ENCODE measurements at regions not wholly inside any gene's neighbourhood (a gene's known extent, or its start where the extent isn't known, plus 50 kb on each side); places are given as distances from the start of the nearest gene placed in this dataset.

DNA sequence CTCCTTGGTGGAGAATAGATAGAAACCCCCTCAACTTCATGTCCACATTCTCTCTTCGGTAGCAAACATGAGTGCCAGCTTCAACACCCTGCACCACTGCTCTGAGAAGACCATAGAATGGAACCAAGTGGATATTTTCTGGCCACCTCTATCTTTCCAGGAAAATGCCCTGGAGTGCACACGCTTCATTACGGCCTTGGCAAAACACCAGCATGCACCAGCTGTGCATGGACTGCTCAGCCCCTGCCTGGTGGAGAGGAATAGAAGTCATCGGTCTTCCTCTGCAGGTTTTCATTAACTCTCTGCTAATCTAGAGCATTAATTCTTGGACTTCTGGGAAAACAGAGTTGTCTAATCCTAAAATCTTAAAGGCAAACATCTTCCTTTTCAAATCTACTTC lies 211.6 kb upstream of the TMEM161B start:
- 95 to 100% methylated on average over 4 of the region's 4 CpGs for WGBS, 2 experiments
- no peak overlapping the region for H3K4me3 ChIP-seq (ENCODE audit: insufficient read depth, low read depth, low read length)
- no peak overlapping the region for H3K27ac ChIP-seq (ENCODE audit: insufficient read depth, low read depth, low read length, poor library complexity, severe bottlenecking)
- no peaks in the 10 kb centered on the region for H3K4me1 ChIP-seq (ENCODE audit: control insufficient read depth, insufficient read depth, low read length)
- no peaks in the 10 kb centered on the region for H3K36me3 ChIP-seq (ENCODE audit: control insufficient read depth, insufficient read depth, low read length)
- no peaks in the 10 kb centered on the region for H3K9me3 ChIP-seq (ENCODE audit: control insufficient read depth, low read length)
- no peaks in the 10 kb centered on the region for H3K27me3 ChIP-seq (ENCODE audit: control insufficient read depth, insufficient read depth, low read length, poor library complexity, severe bottlenecking)

DNA sequence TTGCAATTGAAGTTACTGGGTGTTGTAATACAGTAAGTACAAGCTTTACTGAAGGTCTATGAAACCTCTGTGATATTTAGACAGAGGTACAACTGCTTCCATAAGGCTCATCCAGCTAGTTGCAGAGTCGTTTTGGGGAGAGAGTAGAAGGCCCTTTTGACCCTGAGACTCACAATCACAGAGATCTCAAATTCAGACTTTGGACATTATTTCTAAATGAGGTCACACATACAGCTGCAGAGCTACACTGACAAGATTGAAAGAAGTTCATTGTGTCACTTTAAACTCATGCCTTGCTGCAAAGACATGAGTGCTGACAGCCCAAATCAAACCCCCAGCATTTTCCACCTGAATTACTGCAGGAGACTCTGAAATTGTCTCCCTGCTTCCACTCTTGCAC lies 205.9 kb upstream of the TMEM161B start:
- H3K9me3 ChIP-seq (ENCODE audit: control insufficient read depth, low read length): no peaks in the 10 kb centered on the region
- H3K36me3 ChIP-seq (ENCODE audit: control insufficient read depth, insufficient read depth, low read length): no peaks in the 10 kb centered on the region
- H3K4me3 ChIP-seq (ENCODE audit: insufficient read depth, low read depth, low read length): no peak overlapping the region
- H3K27ac ChIP-seq (ENCODE audit: insufficient read depth, low read depth, low read length, poor library complexity, severe bottlenecking): no peak overlapping the region
- H3K4me1 ChIP-seq (ENCODE audit: control insufficient read depth, insufficient read depth, low read length): no peaks in the 10 kb centered on the region
- 62 to 70% methylated on average over 1 of the region's 1 CpG for WGBS, 2 experiments
- no peaks in the 10 kb centered on the region for H3K27me3 ChIP-seq (ENCODE audit: control insufficient read depth, insufficient read depth, low read length, poor library complexity, severe bottlenecking)

DNA sequence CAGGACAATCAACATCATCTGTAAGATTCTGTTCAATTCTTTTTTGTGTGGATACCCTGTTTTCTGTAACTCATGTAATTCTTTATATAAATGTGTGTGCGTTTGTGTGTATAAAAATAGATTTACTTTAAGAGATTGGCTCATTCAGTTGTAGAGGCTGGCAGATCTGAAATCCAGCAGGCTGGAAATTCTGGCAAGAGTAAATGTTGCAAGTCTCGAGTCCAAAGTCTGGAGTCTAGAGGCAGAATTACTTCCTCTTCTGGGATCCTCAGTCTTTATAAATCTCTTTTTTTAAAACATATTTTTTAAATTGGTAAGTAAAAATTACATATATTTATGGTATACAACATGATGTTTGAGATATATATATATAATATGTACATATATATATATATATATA lies 202.1 kb upstream of the TMEM161B start:
- no peaks in the 10 kb centered on the region for H3K4me1 ChIP-seq (ENCODE audit: control insufficient read depth, insufficient read depth, low read length)
- no peaks in the 10 kb centered on the region for H3K9me3 ChIP-seq (ENCODE audit: control insufficient read depth, low read length)
- H3K27ac ChIP-seq (ENCODE audit: insufficient read depth, low read depth, low read length, poor library complexity, severe bottlenecking): no peak overlapping the region
- no peaks in the 10 kb centered on the region for H3K27me3 ChIP-seq (ENCODE audit: control insufficient read depth, insufficient read depth, low read length, poor library complexity, severe bottlenecking)
- no peak overlapping the region for H3K4me3 ChIP-seq (ENCODE audit: insufficient read depth, low read depth, low read length)
- H3K36me3 ChIP-seq (ENCODE audit: control insufficient read depth, insufficient read depth, low read length): no peaks in the 10 kb centered on the region
- 93 to 95% methylated on average over 2 of the region's 2 CpGs for WGBS, 2 experiments

DNA sequence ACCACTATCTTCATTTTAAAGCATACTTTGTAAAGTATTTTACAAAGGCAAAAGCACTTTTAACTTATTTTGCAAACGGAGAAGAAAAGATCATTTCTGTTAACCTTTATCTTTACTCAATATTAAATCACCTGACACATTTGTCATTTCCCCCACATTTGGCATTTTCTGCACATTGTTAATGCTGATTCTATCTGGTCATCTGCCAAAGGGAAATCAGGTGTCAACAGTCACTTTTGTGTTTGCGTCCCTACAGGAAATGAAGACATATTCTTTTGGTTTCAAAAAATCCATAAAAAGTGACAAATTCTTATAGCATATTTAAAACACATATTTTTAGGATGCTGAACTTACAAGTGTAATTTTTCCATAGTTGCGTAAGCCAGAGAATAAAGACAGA lies 191.3 kb upstream of the TMEM161B start:
- Histone ChIP-seq H3K27me3 (ENCODE audit: control insufficient read depth, insufficient read depth, low read length, poor library complexity, severe bottlenecking) (no peaks in the 10 kb centered on the region), H3K4me3 (ENCODE audit: insufficient read depth, low read depth, low read length) (no peak overlapping the region), H3K36me3 (ENCODE audit: control insufficient read depth, insufficient read depth, low read length) (no peaks in the 10 kb centered on the region), H3K9me3 (ENCODE audit: control insufficient read depth, low read length) (no peaks in the 10 kb centered on the region), H3K4me1 (ENCODE audit: control insufficient read depth, insufficient read depth, low read length) (no peaks in the 10 kb centered on the region), H3K27ac (ENCODE audit: insufficient read depth, low read depth, low read length, poor library complexity, severe bottlenecking) (no peak overlapping the region)
- 88 to 99% methylated on average over 3 of the region's 3 CpGs for WGBS, 2 experiments

DNA sequence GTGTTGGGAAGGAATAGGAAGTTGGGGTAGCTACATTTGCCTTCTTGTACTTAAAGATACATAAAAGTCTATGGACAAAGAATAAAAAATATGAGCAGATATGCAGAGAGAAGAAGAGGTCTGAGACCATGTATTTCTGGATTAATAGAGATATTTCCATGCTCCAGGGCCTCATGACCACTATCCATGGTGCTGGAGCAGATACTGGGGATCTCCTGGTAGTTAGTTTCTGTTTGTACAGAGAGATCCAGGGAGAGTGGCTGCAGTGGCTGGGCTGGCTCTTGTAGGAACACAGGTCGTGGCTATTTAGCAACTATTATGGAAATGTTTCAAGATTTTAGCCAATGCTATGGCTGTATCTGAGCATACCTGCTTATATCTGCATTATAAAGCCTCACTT lies 184.2 kb upstream of the TMEM161B start:
- H3K4me1 ChIP-seq (ENCODE audit: control insufficient read depth, insufficient read depth, low read length): no peaks in the 10 kb centered on the region
- H3K36me3 ChIP-seq (ENCODE audit: control insufficient read depth, insufficient read depth, low read length): no peaks in the 10 kb centered on the region
- 36 to 46% methylated on average over 1 of the region's 1 CpG for WGBS, 2 experiments
- H3K27me3 ChIP-seq (ENCODE audit: control insufficient read depth, insufficient read depth, low read length, poor library complexity, severe bottlenecking): no peaks in the 10 kb centered on the region
- no peaks in the 10 kb centered on the region for H3K9me3 ChIP-seq (ENCODE audit: control insufficient read depth, low read length)
- H3K4me3 ChIP-seq (ENCODE audit: insufficient read depth, low read depth, low read length): no peak overlapping the region
- no peak overlapping the region for H3K27ac ChIP-seq (ENCODE audit: insufficient read depth, low read depth, low read length, poor library complexity, severe bottlenecking)

DNA sequence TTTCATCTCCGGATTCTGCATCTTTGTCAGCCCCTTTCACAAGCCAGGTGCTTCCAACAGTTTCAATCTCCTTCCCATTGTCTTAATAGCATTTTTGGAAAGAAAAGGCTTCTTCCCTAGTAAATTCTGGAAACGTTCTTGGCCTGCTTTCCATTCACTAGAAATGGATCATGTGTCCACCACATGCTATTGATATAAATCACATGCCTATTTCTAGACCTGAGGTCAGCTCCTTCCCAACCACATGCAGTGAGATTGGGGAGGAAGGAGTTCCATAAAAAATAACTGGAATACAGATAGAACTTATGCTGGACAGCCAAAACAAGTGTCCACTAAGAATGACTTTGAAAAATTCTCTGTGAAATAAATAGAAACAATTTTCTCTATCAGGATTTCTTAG lies 181.6 kb upstream of the TMEM161B start:
- 82 to 89% methylated on average over 2 of the region's 2 CpGs for WGBS, 2 experiments
- H3K36me3 ChIP-seq (ENCODE audit: control insufficient read depth, insufficient read depth, low read length): no peaks in the 10 kb centered on the region
- no peaks in the 10 kb centered on the region for H3K9me3 ChIP-seq (ENCODE audit: control insufficient read depth, low read length)
- H3K4me3 ChIP-seq (ENCODE audit: insufficient read depth, low read depth, low read length): no peak overlapping the region
- no peak overlapping the region for H3K27ac ChIP-seq (ENCODE audit: insufficient read depth, low read depth, low read length, poor library complexity, severe bottlenecking)
- H3K4me1 ChIP-seq (ENCODE audit: control insufficient read depth, insufficient read depth, low read length): no peaks in the 10 kb centered on the region
- H3K27me3 ChIP-seq (ENCODE audit: control insufficient read depth, insufficient read depth, low read length, poor library complexity, severe bottlenecking): no peaks in the 10 kb centered on the region

DNA sequence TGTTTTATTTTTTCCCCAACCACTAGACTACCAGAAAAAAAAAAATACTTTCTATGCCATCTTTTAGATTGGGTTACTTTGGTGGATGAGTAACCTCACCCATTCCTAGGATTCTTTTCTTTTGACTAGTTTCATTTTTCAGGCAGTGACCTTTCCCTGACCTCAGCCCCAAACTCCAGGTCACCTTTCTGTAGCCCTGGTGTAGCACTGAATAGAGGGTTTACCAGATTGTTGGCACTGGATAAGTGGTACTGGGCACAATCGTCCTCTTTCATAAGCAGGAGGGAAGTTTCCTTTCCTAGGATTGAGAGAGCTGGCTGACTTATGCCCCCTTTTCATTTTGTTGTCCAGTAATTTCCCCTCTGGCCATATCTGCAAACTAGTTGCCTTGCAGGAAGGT lies 169.4 kb upstream of the TMEM161B start:
- H3K36me3 ChIP-seq (ENCODE audit: control insufficient read depth, insufficient read depth, low read length): no peaks in the 10 kb centered on the region
- H3K9me3 ChIP-seq (ENCODE audit: control insufficient read depth, low read length): no peaks in the 10 kb centered on the region
- WGBS, 2 experiments: 84 to 88% methylated on average over 1 of the region's 1 CpG
- no peaks in the 10 kb centered on the region for H3K27me3 ChIP-seq (ENCODE audit: control insufficient read depth, insufficient read depth, low read length, poor library complexity, severe bottlenecking)
- no peak overlapping the region for H3K27ac ChIP-seq (ENCODE audit: insufficient read depth, low read depth, low read length, poor library complexity, severe bottlenecking)
- no peaks in the 10 kb centered on the region for H3K4me1 ChIP-seq (ENCODE audit: control insufficient read depth, insufficient read depth, low read length)
- H3K4me3 ChIP-seq (ENCODE audit: insufficient read depth, low read depth, low read length): no peak overlapping the region

DNA sequence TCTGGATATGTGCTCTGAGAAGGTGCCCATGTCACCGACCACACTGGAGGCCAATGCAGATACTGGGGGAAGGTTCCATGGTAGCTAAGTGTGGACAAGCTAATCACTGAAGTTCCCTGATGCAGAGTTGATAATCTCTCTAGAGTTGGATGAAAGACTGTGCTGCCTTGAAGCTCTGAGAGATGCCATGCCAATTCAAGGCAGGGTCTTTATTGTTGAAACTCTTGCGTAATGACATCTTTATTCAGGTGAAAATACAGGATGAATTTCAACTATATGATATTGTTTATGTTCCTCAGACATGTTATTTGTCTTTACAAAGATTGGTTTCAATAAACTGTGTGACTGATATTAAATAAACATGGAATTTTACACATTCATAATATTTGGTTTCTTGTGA lies 167.6 kb upstream of the TMEM161B start:
- no peak overlapping the region for H3K4me3 ChIP-seq (ENCODE audit: insufficient read depth, low read depth, low read length)
- no peaks in the 10 kb centered on the region for H3K27me3 ChIP-seq (ENCODE audit: control insufficient read depth, insufficient read depth, low read length, poor library complexity, severe bottlenecking)
- H3K27ac ChIP-seq (ENCODE audit: insufficient read depth, low read depth, low read length, poor library complexity, severe bottlenecking): no peak overlapping the region
- no peaks in the 10 kb centered on the region for H3K36me3 ChIP-seq (ENCODE audit: control insufficient read depth, insufficient read depth, low read length)
- H3K4me1 ChIP-seq (ENCODE audit: control insufficient read depth, insufficient read depth, low read length): no peaks in the 10 kb centered on the region
- 94 to 97% methylated on average over 2 of the region's 2 CpGs for whole genome bisulfite sequencing, 2 experiments
- no peaks in the 10 kb centered on the region for H3K9me3 ChIP-seq (ENCODE audit: control insufficient read depth, low read length)

DNA sequence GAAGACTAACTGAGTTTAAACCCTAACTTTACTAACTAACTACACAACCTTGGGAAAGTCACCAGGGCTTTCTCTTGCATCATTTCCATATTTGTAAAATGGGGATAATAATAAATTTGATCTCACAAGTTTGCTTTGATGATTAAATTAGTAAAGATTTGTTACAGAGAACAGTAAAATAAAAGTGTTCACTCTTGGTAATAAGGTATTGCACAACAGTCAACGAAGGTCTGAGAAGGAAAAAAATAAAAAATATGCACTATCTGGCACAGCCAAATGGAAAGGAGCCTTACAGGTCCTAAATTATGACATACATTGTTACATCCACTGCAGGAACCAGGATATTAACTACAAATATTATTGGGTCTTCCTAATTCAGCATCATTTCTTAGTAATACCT lies 160.0 kb upstream of the TMEM161B start:
- no peaks in the 10 kb centered on the region for H3K27me3 ChIP-seq (ENCODE audit: control insufficient read depth, insufficient read depth, low read length, poor library complexity, severe bottlenecking)
- no peaks in the 10 kb centered on the region for H3K36me3 ChIP-seq (ENCODE audit: control insufficient read depth, insufficient read depth, low read length)
- H3K27ac ChIP-seq (ENCODE audit: insufficient read depth, low read depth, low read length, poor library complexity, severe bottlenecking): no peak overlapping the region
- H3K4me3 ChIP-seq (ENCODE audit: insufficient read depth, low read depth, low read length): no peak overlapping the region
- WGBS, 2 experiments: 82 to 88% methylated on average over 1 of the region's 1 CpG
- no peaks in the 10 kb centered on the region for H3K9me3 ChIP-seq (ENCODE audit: control insufficient read depth, low read length)
- no peaks in the 10 kb centered on the region for H3K4me1 ChIP-seq (ENCODE audit: control insufficient read depth, insufficient read depth, low read length)

DNA sequence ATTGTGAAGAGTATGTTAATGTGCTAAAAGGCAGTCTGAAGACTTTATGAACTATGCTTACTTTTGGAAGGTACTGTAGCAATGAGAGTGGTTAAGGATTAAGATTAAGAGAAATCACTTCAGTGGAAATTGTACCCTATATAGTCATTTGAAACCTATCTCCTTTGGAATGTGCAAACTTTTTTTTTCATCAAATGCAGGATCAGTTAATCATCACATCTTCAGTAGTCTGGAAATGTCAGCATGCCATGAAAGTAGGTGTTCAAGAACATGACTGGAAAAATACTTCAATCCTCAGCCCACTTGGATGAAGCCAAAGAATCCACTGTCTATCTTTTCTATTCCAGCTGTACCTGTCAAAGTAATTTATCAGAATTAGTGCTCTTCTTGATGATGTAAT lies 157.8 kb upstream of the TMEM161B start:
- no peaks in the 10 kb centered on the region for H3K9me3 ChIP-seq (ENCODE audit: control insufficient read depth, low read length)
- H3K4me1 ChIP-seq (ENCODE audit: control insufficient read depth, insufficient read depth, low read length): no peaks in the 10 kb centered on the region
- no peaks in the 10 kb centered on the region for H3K27me3 ChIP-seq (ENCODE audit: control insufficient read depth, insufficient read depth, low read length, poor library complexity, severe bottlenecking)
- H3K36me3 ChIP-seq (ENCODE audit: control insufficient read depth, insufficient read depth, low read length): no peaks in the 10 kb centered on the region
- H3K27ac ChIP-seq (ENCODE audit: insufficient read depth, low read depth, low read length, poor library complexity, severe bottlenecking): no peak overlapping the region
- H3K4me3 ChIP-seq (ENCODE audit: insufficient read depth, low read depth, low read length): no peak overlapping the region

DNA sequence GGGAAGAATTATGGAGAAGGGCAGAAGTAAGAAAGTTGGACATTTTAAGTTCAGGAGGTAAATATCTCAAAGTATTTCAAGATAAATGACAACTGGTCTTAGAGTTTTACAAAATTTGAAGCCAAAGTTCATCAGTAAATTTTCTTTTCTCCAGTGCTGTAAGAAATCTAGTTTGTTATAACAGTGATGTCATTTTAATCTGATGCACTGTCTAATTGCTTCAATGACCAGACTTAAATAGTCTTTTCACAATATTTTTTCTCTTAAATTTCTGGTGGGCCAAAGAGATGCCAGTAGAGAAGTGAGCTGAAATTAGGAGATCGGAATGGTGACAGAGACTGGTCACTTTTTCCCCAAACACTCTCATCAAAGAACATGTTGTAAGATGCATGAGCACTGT lies 156.5 kb upstream of the TMEM161B start:
- H3K27me3 ChIP-seq (ENCODE audit: control insufficient read depth, insufficient read depth, low read length, poor library complexity, severe bottlenecking): no peaks in the 10 kb centered on the region
- no peaks in the 10 kb centered on the region for H3K36me3 ChIP-seq (ENCODE audit: control insufficient read depth, insufficient read depth, low read length)
- no peaks in the 10 kb centered on the region for H3K4me1 ChIP-seq (ENCODE audit: control insufficient read depth, insufficient read depth, low read length)
- WGBS, 2 experiments: 86% methylated on average over 1 of the region's 1 CpG; no CpG with 5 or more reads in 1 of the 2 experiments
- no peak overlapping the region for H3K27ac ChIP-seq (ENCODE audit: insufficient read depth, low read depth, low read length, poor library complexity, severe bottlenecking)
- no peak overlapping the region for H3K4me3 ChIP-seq (ENCODE audit: insufficient read depth, low read depth, low read length)
- no peaks in the 10 kb centered on the region for H3K9me3 ChIP-seq (ENCODE audit: control insufficient read depth, low read length)
